SJSA1 (cell line): ENCODE measurements at regions not wholly inside any gene's neighbourhood (a gene's known extent, or its start where the extent isn't known, plus 50 kb on each side); places are given as distances from the start of the nearest gene placed in this dataset.

Experiments
- DNase-seq, 2 experiments: peaks; one replicate each; pipeline ENCODE4 v3.0.0-alpha.2; 2015 to 2020; ENCODE audit warnings: low spot score in 2 of 2, low read depth in 1 of 2
- H3K27ac ChIP-seq: fragments of 250-450 bp; sonication (Bioruptor Pico); 2 replicates; pipeline ENCODE4 v1.5.1; 2020; ENCODE audit warnings: mild to moderate bottlenecking, moderate library complexity
- H3K27me3 ChIP-seq: fragments of 250-450 bp; sonication (Bioruptor Pico); replicated peaks from 2 replicates; pipeline ENCODE4 v1.5.1; 2020; ENCODE audit warnings: mild to moderate bottlenecking, moderate library complexity
- H3K36me3 ChIP-seq: fragments of 250-450 bp; sonication (Bioruptor Pico); 2 replicates; pipeline ENCODE4 v1.5.1; 2020; ENCODE audit warnings: mild to moderate bottlenecking
- H3K4me1 ChIP-seq: fragments of 250-450 bp; sonication (Bioruptor Pico); replicated peaks from 2 replicates; pipeline ENCODE4 v1.6.1; 2021; ENCODE audit warnings: mild to moderate bottlenecking
- H3K4me3 ChIP-seq: fragments of 250-450 bp; sonication (Bioruptor Pico); 2 replicates; pipeline ENCODE4 v1.5.1; 2020; ENCODE audit warnings: mild to moderate bottlenecking
- H3K9me3 ChIP-seq: fragments of 250-450 bp; sonication (Bioruptor Pico); replicated peaks from 2 replicates; pipeline ENCODE4 v1.5.1; 2020; ENCODE audit warnings: mild to moderate bottlenecking

DNA sequence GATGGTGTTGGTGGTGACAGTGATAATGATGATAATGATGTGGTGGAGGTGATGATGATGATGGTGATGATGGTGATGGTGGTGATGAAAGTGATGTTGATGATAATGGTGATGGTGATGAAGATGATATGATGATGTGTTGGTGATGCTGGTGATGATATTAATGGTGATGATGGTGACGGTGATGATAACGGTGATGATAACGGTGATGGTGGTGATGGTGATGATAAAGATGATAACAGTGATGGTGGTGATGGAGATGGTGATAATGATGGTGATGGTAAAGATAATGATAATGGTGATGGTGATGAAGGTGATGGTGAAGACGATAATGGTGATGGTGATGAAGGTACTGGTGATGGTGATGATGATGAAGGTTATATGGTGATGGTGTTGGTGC lies 76.6 kb downstream of the UNCX start:
- no peak overlapping the region for H3K27ac ChIP-seq
- H3K4me3 ChIP-seq, result no peak overlapping the region
- no peaks in the 10 kb centered on the region; the same call in 1 of the 2 replicates for H3K9me3 ChIP-seq
- H3K4me1 ChIP-seq, result no peaks in the 10 kb centered on the region
- H3K36me3 ChIP-seq, result no peaks in the 10 kb centered on the region
- H3K27me3 ChIP-seq, result peaks cover 5% of the 10 kb centered on the region
- DNase-seq, result no peak

DNA sequence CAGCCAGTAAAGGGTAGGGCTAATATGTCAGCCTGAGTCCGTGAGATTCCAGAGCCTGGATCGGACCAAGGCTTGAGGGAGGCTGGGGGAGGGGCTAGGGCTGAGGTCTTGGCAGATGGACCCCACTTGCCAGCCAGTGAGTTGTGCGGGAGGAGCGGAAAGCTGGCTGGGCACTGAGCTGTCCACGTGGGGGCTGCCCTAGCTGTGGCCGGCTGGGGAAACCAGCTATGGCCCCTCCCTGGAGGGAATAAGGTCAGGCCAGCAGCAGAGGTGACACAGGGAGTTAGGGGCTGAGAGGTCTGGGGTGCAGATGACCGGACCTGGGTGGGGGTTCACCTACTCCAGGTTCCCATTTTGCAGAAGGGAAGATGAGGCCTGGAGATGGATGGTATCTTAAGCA lies 77.3 kb downstream of the UNCX start:
- Histone ChIP-seq H3K27me3 (peaks cover 3% of the 10 kb centered on the region), H3K4me1 (no peaks in the 10 kb centered on the region), H3K9me3 (no peaks in the 10 kb centered on the region; the same call in 1 of the 2 replicates), H3K27ac (no peak overlapping the region), H3K36me3 (no peaks in the 10 kb centered on the region), H3K4me3 (no peak overlapping the region)
- no peak for DNase-seq

DNA sequence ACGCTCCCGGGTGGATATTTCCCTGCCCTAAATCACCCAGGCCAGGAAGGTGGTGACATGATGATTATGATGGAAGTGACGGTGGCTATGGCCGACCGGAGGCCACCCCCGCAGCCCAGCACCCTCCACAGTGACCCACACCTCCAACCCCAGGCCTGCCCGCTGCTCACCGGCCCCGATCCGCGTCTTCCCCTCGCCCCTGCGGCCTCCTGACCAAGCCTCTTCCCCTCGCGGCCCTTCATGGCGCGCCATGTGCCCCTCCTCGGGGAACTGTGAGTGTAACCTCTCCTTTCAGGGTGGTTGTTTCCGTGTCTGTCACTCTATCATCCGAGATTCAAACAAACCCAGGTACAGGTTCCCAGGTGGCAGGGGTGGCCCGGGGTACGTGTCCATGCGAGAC lies 78.3 kb downstream of the UNCX start:
- Histone ChIP-seq H3K4me3 (no peak overlapping the region), H3K27ac (no peak overlapping the region), H3K9me3 (no peaks in the 10 kb centered on the region; the same call in 1 of the 2 replicates), H3K4me1 (no peaks in the 10 kb centered on the region), H3K36me3 (no peaks in the 10 kb centered on the region), H3K27me3 (peaks cover 7% of the 10 kb centered on the region; the same call in 1 of the 2 replicates)
- no peak for DNase-seq

DNA sequence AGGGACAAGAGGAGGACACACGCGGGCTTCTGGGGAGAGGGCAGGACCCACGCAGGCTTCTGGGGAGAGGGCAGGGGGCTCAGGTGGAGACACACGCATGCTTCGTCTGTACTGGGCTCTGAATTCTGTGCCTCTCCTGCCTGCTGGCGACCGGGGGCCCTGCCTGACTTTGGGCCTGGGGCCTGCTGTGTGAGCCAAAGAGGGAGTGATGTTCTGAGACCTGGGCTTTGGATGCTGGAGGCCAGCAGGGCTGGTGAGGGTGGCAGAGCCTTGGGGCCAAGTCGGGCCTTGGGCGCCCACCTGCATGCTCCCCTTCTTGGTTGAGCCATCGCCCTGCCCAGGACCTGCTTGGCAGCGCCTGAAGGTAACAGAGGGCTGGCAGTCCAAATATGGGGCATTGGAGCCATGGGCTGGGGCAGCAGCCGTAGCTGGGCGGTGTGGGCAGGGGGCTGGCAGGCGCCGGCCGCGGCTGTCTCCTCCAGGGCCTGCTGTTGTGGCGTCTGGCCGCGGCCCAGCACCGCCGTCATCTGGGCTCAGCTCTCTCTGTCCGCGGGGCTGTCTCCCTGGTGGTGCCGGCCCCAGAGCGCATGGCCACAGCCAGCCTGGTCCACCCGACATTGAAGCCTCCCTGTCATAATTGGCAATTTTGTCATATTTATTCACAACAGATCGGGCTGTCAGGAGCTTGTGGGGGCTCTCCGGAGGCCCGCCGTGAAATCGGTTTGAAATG lies 78.9 kb downstream of the UNCX start:
- Histone ChIP-seq H3K9me3 (no peaks in the 10 kb centered on the region; the same call in 1 of the 2 replicates), H3K4me3 (no peak overlapping the region), H3K27ac (no peak overlapping the region), H3K4me1 (no peaks in the 10 kb centered on the region), H3K27me3 (peaks cover 7% of the 10 kb centered on the region; the same call in 1 of the 2 replicates), H3K36me3 (no peaks in the 10 kb centered on the region)
- no peak for DNase-seq

DNA sequence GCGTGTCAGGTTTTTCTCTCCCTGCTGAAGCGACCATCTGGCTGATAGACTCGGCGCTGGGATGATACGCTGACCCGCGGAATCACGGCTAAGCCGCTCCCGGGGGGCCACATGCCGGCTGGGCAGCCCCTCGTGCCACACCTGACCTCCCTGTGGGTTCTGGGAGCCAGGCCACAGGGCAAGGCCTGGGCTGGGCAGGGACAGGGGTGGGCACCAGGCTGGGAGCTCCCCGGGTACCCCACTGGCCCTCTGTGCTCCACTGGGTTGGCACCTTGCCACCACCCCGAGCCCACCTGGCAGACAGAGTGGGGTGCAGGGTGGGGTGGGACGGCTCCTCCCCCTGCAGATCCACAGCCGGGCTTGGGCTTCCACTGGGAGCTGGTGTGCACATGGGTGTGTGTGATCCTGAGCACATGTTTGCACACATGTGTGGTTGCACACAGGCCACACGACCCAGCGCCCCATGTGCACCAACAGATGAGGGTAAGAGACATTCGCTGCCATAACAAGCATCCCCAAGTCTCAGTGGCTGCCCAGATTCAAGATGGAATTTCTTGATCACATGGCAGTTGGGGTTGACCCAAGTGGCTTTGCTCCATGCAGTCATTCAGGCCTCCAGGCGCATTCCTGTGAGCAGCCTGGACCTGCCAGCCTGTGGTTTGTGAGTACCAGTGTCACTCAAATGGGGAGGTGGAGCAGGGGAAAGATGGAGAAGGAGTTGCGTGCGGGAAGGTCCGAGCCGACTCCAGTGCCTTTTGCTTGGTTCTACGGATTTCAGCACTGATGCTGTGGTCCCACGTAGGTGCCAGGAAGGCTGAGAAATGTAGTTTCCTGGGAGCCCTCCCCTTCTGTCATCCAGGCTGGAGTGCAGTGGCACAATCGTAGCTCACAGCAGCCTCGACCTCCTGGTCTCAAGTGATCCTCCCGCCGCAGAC lies 79.7 kb downstream of the UNCX start:
- no peaks in the 10 kb centered on the region for H3K4me1 ChIP-seq
- no peaks in the 10 kb centered on the region; the same call in 1 of the 2 replicates for H3K9me3 ChIP-seq
- H3K27ac ChIP-seq, result no peak overlapping the region
- H3K36me3 ChIP-seq, result no peaks in the 10 kb centered on the region
- no peak for DNase-seq
- no peak overlapping the region for H3K4me3 ChIP-seq
- peaks cover 7% of the 10 kb centered on the region; the same call in 1 of the 2 replicates for H3K27me3 ChIP-seq

DNA sequence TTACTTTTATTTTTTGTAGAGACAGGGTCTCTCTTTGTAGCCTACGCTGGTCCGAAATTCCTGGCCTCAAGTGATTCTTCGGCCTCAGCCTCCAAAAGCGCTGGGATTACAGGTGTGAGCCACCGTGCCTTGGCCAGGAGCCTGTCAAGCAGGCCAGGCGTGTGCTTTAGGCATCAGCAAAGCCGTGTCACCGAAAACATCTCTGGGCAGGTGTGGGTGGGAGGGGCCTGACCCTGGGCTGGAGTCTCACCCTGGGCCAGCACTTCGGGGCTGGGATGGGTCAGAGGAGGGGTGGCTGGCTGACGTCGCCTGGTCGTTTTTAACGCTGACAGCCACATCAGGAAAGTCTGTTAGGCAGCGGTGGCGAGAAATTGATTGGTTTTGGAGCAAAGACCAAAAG lies 80.9 kb downstream of the UNCX start:
- peaks cover 7% of the 10 kb centered on the region; the same call in 1 of the 2 replicates for H3K27me3 ChIP-seq

DNA sequence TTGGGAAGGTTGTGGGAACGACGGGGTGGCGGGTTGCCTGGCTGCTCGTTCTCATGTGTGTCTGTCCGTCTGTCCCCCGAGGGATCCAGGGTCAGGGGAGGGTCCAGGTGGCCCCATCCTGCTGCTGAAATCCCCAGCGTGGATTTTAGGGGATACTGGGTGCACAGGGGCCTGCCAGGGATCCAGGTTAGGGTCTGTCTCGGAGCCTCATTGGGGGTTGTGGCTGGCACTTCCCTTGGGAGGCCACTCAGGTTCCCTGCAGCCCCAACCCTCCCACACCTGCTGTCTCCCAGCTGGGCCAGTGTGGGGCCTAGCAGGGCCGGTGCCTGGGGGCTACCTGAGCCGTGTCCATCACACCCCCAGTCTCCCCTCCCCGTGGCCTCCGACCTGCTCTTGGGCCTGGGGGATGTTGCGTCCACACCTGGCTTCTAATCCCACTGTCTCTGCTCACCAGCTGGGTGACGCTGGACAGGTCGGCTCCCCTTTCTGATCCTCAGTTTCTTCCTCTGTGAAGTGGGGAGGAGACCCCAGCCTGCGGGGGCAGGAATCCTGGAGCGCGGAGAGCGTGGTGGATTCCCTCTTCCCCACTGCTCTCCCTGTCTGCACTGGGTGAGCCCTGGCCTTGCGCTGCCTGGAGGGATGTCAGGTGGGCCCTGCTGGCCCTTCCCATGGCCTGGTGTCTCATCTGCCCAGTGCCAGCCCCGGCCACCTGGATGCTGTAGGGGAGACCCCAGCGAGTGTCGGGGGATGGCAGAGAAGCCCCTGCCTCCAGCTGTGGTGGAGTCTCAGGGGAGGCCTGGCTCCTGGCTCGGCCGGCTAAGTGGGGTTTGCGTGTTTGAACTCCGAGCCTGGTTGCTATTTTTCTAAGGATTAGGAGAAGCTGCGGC lies 81.6 kb downstream of the UNCX start:
- no peaks in the 10 kb centered on the region; the same call in 1 of the 2 replicates for H3K9me3 ChIP-seq
- no peak overlapping the region for H3K4me3 ChIP-seq
- H3K27ac ChIP-seq, result no peak overlapping the region
- H3K36me3 ChIP-seq, result no peaks in the 10 kb centered on the region
- no peak for DNase-seq
- no peaks in the 10 kb centered on the region for H3K4me1 ChIP-seq
- H3K27me3 ChIP-seq, result peaks cover 7% of the 10 kb centered on the region; the same call in 1 of the 2 replicates

More for the DNA sequence above, 80.9 kb downstream of the UNCX start:
- no peak overlapping the region for H3K27ac ChIP-seq
- no peaks in the 10 kb centered on the region; the same call in 1 of the 2 replicates for H3K9me3 ChIP-seq
- no peak for DNase-seq
- no peaks in the 10 kb centered on the region for H3K36me3 ChIP-seq
- no peaks in the 10 kb centered on the region for H3K4me1 ChIP-seq
- H3K4me3 ChIP-seq, result no peak overlapping the region

DNA sequence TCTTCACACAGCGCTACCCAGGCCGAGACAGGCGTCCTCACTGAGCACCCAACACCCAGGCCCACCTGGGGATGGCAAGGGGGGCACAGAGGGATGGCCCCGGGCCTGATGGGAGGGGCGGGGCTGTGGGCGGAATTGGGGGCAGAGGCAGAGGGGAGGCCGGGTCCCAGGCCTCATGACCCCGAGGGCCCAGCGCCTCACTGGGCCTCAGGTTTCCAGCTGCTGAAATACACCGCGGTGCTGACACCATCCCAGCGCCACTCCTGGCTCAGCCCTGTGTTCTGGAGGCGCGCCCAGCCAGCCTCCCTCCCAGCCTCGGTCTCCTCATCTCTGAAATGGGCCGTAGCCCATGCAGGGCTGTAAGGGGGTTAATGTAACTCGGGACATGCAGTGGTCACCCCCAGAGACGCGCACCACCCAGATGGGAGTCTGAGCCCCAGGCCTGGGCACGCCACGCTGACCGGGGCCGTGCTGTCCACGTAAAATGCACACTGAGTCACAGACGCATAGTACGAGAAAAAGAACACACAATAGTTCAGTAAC lies 82.3 kb downstream of the UNCX start:
- H3K27me3 ChIP-seq, result 0 out of 2 replicates have a peak, but pooled peaks cover 7% of the 10 kb centered on the region
- DNase-seq, result no peak

DNA sequence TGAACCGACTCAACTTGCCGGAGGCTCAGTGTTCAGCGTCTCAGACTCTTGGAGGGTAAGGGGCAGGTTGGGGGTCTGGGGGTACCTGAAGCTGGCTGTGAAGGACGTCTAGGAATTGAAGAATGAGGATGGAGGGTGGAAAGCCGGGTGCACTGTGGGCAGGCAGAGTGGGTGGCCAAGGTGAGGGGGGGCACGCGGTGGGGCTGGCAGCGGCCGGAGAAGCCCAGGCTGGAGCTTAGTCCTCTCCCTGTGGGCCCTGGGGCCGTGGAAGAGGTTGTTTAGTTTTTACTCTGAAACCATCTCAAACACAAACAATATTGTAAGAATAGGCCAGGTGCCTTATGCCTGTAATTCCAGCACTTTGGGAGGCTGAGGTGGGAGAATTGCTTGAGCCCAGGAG lies 83.4 kb downstream of the UNCX start:
- no peak overlapping the region for H3K4me3 ChIP-seq
- DNase-seq, result no peak
- H3K27me3 ChIP-seq, result 0 out of 2 replicates have a peak, but pooled peaks cover 7% of the 10 kb centered on the region

More for the DNA sequence above, 82.3 kb downstream of the UNCX start:
- Histone ChIP-seq H3K27ac (no peak overlapping the region), H3K36me3 (no peaks in the 10 kb centered on the region), H3K9me3 (no peaks in the 10 kb centered on the region), H3K4me3 (no peak overlapping the region), H3K4me1 (no peaks in the 10 kb centered on the region)

DNA sequence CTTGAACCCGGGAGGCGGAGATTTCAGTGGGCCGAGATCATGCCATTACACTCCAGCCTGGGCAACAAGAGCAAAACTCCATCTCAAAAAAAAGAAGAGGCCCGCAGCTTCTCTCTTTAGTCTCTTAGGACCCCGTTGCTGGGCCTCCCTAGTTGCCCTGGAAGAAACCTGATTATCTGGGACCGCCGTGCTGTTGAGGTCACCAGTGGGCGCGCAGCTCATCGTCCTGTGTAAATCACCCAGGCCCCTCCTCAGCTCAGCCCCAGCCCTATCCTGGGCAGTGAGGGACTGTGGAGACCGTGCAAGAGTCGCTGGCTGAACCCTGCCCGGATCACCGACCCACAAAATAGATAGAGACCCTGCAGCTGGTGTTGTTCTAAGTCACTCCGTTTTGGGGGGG lies 85.0 kb downstream of the UNCX start:
- no peaks in the 10 kb centered on the region for H3K9me3 ChIP-seq
- no peak overlapping the region for H3K4me3 ChIP-seq
- DNase-seq, result no peak
- H3K27ac ChIP-seq, result no peak overlapping the region
- H3K4me1 ChIP-seq, result no peaks in the 10 kb centered on the region
- H3K36me3 ChIP-seq, result no peaks in the 10 kb centered on the region
- H3K27me3 ChIP-seq, result peaks cover 18% of the 10 kb centered on the region

More for the DNA sequence above, 83.4 kb downstream of the UNCX start:
- no peaks in the 10 kb centered on the region for H3K4me1 ChIP-seq
- H3K27ac ChIP-seq, result no peak overlapping the region
- H3K36me3 ChIP-seq, result no peaks in the 10 kb centered on the region
- H3K9me3 ChIP-seq, result no peaks in the 10 kb centered on the region

DNA sequence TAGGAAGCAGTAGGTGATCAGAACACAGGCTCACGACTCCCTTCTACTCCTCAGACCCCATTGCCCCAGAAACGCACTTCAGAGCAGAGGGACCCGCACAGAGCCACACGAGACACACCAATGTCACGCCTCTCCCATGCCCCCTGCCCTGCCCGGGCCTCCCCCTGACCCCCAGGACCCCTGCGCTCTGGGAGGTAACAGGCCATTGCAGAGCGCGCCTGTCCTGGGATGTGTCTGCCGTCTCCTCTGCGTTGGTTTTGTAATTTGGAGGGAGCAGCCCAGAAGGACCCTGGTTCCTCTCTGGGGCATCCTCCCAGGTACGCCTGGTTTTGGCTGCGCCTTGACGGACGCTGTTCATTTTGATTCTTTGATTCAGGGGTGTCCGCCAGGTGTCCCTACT lies 85.4 kb downstream of the UNCX start:
- H3K27ac ChIP-seq, result no peak overlapping the region
- no peaks in the 10 kb centered on the region for H3K9me3 ChIP-seq
- no peak for DNase-seq
- no peaks in the 10 kb centered on the region for H3K4me1 ChIP-seq
- no peak overlapping the region for H3K4me3 ChIP-seq
- no peaks in the 10 kb centered on the region for H3K36me3 ChIP-seq
- H3K27me3 ChIP-seq, result peaks cover 22% of the 10 kb centered on the region

DNA sequence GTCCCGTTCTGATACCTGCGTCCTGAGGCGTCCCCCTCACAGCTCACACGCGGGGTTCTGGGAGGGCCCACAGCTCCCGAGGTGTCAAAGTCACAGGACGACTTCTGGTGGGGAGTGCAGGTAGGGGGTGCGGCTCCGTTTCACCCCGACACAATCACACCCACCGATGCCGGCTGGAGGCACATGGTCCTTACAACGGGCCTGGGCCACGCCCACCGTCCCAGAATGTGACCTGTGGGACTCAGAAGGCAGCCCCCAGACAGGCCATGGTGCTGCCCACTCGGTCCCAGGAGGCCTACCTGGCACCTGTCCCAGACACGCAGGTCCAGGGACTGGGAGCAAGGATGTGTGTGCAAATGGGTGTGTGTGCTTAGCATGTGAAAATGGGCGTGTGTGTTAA lies 86.0 kb downstream of the UNCX start:
- H3K4me3 ChIP-seq, result no peak overlapping the region
- no peak for DNase-seq
- no peaks in the 10 kb centered on the region for H3K36me3 ChIP-seq
- peaks cover 28% of the 10 kb centered on the region for H3K27me3 ChIP-seq
- no peaks in the 10 kb centered on the region for H3K4me1 ChIP-seq
- no peaks in the 10 kb centered on the region for H3K9me3 ChIP-seq
- H3K27ac ChIP-seq, result no peak overlapping the region
